GM21529 (cell line): ENCODE measurements at regions not wholly inside any gene's neighbourhood (a gene's known extent, or its start where the extent isn't known, plus 50 kb on each side); places are given as distances from the start of the nearest gene placed in this dataset.

ENCODE experiments used
- ATAC-seq: cut with Tn5 transposase; IDR thresholded peaks from one replicate; pipeline ENCODE4 v1.9.1; 2021; ENCODE audit not compliant: unreplicated experiment

GRCh38 chr5:167503926-167504720 is 787.3 kb upstream of the WWC1 start:
- ATAC-seq: no peak

GRCh38 chr5:167507463-167508233 is 783.8 kb upstream of the WWC1 start:
- no peak for ATAC-seq

DNA sequence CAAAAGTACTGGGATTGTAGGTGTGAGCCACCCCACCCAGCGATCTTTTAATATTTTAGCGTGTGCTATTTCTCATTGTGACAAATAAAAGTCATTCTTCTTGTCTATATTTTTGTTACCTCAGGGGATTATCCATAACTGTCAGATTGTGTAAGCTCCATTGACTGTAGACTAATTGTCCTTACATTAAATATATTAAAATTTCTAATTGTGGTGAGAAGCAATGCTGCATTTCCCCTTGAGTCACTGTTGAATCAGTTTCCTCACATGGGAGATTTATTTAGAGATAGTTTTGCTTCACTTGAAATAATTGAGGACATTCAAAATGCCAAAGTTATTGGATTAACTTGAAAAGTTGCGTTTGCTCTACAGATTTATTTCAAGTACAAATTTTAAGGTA is 782.4 kb upstream of the WWC1 start:
- ATAC-seq: no peak

- no peak for ATAC-seq
Measured at GRCh38 chr5:167511276-167511675, 780.2 kb upstream of the WWC1 start.

GRCh38 chr5:167512111-167512510 is 779.3 kb upstream of the WWC1 start:
- no peak for ATAC-seq

- ATAC-seq: no peak
Measured at GRCh38 chr5:167513381-167513780, 778.1 kb upstream of the WWC1 start.

GRCh38 chr5:167514461-167514860 is 777.0 kb upstream of the WWC1 start:
- no peak for ATAC-seq

DNA sequence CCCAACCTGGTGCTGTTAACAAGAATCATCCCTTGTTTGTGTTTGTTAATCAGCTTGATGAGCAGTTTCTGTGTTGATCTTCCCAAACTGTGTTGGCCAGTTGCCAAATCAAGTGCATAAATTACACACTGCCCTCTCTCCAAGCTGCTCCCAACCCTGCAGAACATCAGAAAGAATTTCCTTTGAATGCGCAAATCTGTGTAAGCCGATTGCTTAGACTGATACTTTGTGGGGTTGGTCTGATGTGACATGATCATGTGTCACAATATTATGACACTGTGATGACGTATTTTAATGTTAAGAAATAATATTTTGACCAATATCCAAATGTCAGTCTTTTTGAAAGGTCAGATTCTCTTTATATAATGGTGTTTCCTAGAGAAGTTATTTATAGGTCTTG is 766.4 kb upstream of the WWC1 start:
- no peak for ATAC-seq

DNA sequence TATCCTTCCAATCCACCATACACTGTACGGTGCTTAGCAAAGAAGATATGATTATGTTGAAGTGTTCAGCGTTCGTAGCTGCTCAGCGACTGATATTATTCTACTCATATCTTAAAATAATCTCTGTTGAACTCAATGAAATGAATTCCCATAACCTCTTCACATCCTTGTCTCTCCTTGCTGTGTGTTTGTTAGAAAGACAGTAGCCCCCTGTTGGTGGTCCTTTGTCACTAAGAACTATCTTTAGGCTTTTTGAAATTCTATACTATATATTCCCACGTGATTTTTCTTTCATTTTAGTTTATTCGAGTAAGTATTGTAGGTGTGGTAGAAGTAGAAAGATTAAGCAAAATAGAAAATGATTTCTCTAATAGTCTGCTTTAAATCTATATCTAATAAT is 762.8 kb upstream of the WWC1 start:
- ATAC-seq: no peak

DNA sequence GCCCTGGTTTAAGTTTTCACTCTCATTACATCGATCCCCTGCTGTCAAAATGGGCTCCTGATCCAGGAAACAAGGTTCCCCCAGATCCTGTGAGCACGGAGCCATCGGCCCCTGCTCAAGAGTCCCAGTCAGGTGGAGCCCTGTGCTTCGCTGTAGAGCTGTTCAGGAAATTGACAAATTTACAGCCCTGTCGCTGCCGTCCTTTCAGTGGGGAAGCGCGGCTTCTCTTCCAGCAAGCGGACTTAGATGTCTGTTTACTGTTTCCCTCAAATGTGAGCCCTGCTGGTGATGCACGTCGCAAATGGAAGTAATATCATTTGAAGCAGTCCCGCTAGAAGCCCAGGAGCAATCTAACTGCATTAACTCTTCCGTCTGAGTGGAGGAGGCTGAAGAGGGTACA is 760.9 kb upstream of the WWC1 start:
- ATAC-seq: no peak

- no peak for ATAC-seq
Measured at GRCh38 chr5:167533814-167534795, 757.3 kb upstream of the WWC1 start.

- ATAC-seq: no peak
Measured at GRCh38 chr5:167539747-167540146, 751.7 kb upstream of the WWC1 start.

DNA sequence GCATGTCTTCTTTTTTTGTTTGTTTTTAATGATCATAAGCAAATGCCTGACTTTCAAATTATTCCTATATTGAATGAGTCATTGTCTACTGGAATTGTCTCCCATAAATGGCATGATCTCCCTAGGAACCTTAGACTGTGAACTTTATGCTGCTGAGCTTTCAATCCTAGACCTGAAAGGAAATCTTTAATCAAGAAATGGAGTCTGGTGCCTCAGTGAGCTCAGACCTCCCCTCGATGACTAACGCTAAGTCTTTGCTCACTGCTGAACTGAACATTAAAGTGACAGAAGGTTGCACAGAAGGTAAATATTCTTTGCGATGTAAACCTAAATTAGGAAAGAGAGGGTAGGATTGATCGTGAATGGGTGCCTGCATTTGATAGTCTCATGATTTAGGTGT is 745.2 kb upstream of the WWC1 start:
- no peak for ATAC-seq

DNA sequence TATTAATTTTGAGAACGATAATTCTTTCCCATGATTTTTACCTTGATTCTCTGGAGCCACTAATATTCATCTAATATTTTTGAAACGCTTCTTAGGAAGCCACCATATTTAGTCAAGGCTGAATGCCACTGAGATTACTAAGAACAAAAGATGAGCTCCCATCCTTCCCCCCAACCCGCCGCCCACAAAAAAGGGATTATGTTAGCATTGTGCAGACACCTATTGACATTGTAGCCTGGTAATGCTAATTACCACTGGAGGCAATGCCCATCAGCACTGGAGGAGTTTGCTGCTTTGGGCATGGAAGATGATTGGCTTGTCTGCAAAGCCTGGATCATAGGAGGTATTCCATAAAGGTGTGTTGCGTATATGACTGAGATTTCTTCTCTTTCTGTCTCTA is 739.1 kb upstream of the WWC1 start:
- no peak for ATAC-seq

GRCh38 chr5:167553511-167553910 is 737.9 kb upstream of the WWC1 start:
- ATAC-seq: no peak

DNA sequence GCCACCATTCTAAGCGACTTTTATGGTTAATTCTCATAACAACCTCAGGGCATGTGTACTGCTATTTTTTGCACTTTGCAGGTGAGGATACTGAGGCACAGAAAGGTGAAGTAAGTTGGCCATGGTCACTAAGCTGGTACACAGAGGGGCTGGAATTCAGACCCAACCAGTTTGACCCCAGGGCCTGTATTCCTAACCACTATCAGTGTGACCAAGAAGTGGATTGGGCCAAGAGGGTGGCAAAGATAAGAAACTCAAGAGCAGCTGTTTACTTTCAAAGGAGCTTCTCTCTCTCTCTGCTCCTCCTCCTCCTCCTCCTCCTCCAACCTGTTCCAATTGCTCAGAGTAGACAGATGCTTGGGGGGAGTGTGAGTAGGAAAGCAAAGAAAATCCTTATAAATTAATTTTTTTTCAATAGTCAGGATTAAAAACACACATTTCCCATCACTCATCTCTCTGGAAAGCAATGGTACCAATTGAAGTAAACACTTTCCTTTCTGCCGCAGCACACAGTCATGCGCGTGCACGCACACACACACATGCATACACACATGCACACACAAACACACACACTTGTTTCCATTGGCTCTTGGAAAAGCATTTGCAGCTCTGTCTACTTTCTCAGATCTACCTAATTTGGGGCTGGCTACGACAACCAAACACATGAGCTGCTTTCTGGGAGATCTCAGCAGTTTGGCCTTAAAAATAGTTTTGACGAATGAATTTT is 736.7 kb upstream of the WWC1 start:
- ATAC-seq: no peak

GRCh38 chr5:167555565-167556166 is 735.8 kb upstream of the WWC1 start:
- no peak for ATAC-seq

- ATAC-seq: no peak
Measured at GRCh38 chr5:167557359-167557758, 734.1 kb upstream of the WWC1 start.

DNA sequence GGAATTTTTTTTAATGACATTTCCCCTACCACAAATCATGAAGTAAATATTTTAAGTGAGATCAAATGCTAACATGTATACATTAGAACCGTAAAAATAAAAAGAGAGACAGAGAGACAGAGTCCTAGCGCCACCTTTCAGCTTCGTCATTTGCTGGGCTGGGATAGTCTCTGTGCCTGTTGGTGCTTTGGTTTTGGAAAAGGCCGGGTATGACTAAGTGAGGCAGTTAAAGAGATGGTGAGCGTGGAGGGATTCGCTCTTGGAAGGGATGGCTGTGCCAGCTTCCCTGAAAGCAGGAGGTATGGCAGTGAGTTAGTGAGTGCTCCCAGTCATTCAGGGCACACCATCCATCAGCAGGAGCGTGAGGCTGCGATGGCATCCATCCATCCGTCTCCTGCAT is 729.6 kb upstream of the WWC1 start:
- ATAC-seq: no peak

GRCh38 chr5:167564275-167564674 is 727.2 kb upstream of the WWC1 start:
- ATAC-seq: no peak
